ENCODE measurements at regions not wholly inside any gene's neighbourhood (a gene's known extent, or its start where the extent isn't known, plus 50 kb on each side); places are given as distances from the start of the nearest gene placed in this dataset.

DNA sequence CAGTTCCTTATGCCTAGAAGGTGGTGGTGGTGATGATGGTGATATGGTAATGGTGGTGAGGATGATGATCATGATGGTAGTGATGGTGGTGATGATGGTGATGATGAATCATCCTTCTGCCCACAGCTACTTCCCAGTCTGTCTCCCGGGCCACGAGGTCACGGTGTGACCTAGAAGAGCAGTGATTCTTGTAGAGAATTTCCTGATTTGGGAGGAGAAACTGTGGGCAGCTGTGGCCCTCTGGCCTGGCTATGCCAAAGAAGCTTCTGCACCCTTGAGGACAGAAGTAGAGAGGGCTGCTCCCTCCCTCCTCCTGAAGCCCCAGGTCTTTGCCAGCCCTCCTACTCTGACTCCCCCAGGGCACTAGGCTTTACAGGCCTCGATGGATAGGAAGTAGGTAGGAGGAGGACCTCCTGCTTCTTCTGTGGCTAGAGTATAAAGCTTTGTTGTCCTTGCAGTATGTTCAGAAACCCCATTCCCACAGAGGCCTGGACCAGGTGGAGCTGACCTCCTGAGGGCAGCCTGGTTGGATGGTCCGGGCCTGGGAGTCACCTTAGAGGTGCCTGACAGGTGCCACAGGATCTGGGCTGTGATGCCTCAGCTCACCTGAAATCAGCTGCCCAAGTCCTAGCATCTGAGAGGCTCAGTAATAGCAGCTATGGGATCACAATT is 57.9 kb upstream of the EPAS1 start:
- TF ChIP-seq, protein P1, sequence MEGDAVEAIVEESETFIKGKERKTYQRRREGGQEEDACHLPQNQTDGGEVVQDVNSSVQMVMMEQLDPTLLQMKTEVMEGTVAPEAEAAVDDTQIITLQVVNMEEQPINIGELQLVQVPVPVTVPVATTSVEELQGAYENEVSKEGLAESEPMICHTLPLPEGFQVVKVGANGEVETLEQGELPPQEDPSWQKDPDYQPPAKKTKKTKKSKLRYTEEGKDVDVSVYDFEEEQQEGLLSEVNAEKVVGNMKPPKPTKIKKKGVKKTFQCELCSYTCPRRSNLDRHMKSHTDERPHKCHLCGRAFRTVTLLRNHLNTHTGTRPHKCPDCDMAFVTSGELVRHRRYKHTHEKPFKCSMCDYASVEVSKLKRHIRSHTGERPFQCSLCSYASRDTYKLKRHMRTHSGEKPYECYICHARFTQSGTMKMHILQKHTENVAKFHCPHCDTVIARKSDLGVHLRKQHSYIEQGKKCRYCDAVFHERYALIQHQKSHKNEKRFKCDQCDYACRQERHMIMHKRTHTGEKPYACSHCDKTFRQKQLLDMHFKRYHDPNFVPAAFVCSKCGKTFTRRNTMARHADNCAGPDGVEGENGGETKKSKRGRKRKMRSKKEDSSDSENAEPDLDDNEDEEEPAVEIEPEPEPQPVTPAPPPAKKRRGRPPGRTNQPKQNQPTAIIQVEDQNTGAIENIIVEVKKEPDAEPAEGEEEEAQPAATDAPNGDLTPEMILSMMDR (IDR thresholded peaks at IDR 0.05; ENCODE audit: borderline replicate concordance, extremely low read depth, low read length, poor library complexity, severe bottlenecking), result no peak
- TF ChIP-seq EZH2 (IDR thresholded peaks at IDR 0.05; ENCODE audit: borderline replicate concordance, low read depth, low read length, severe bottlenecking), result no peak

Data from DND-41 (cell line).